BLaER1 (cell line): ENCODE measurements at regions not wholly inside any gene's neighbourhood (a gene's known extent, or its start where the extent isn't known, plus 50 kb on each side); places are given as distances from the start of the nearest gene placed in this dataset.

ENCODE experiments used
- H3K27ac ChIP-seq: shearing (Covaris generic); formaldehyde crosslinking; 2 replicates; pipeline ENCODE4 v1.8.1; 2022
- H3K27me3 ChIP-seq: shearing (Covaris generic); formaldehyde crosslinking; 2 replicates; pipeline ENCODE4 v1.8.1; 2022
- H3K36me3 ChIP-seq: shearing (Covaris generic); formaldehyde crosslinking; 2 replicates; pipeline ENCODE4 v1.8.1; 2022
- H3K4me1 ChIP-seq: shearing (Covaris generic); formaldehyde crosslinking; 2 replicates; pipeline ENCODE4 v1.8.1; 2022
- H3K4me2 ChIP-seq: shearing (Covaris generic); formaldehyde crosslinking; 2 replicates; pipeline ENCODE4 v1.8.1; 2022
- H3K4me3 ChIP-seq: shearing (Covaris generic); formaldehyde crosslinking; 2 replicates; pipeline ENCODE4 v1.8.1; 2022
- H3K9ac ChIP-seq: shearing (Covaris generic); formaldehyde crosslinking; 2 replicates; pipeline ENCODE4 v1.8.1; 2022
- H3K9me3 ChIP-seq: shearing (Covaris generic); formaldehyde crosslinking; 2 replicates; pipeline ENCODE4 v1.8.1; 2022
- H4K20me1 ChIP-seq: shearing (Covaris generic); formaldehyde crosslinking; 2 replicates; pipeline ENCODE4 v1.8.1; 2022
- Cebpa-rat ChIP-seq: shearing (Covaris generic); IDR thresholded peaks from 2 replicates; pipeline ENCODE4 v1.8.1; 2022

GRCh38 chr4:34170946-34171345, 2073.4 kb downstream of the ARAP2 start:
- Histone ChIP-seq H3K4me3 (no peak overlapping the region), H3K9ac (no peak overlapping the region), H4K20me1 (no peaks in the 10 kb centered on the region), H3K27me3 (no peaks in the 10 kb centered on the region), H3K4me2 (no peak overlapping the region), H3K36me3 (no peaks in the 10 kb centered on the region), H3K9me3 (no peaks in the 10 kb centered on the region), H3K27ac (no peak overlapping the region), H3K4me1 (no peaks in the 10 kb centered on the region)
- TF ChIP-seq Cebpa-rat = no peak

DNA sequence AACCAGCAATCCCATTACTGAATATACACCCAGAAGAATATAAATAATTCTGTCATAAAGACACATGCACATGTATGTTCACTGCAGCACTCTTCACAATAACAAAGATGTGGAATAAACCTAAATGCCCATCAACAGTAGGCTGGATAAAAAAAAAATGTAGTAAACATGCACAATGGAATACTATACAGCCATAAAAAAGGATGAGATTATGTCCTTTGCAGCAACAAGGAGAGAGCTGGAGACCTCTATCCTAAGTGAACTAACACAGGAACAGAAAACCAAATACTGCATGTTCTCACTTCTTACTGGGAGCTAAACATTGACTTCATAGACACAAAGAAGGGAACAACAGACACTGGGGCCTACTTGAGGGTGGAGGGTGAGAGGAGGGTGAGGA, 2067.7 kb downstream of the ARAP2 start:
- Histone ChIP-seq H3K4me1 (no peaks in the 10 kb centered on the region; the same call in 1 of the 2 replicates), H4K20me1 (no peaks in the 10 kb centered on the region), H3K9me3 (no peaks in the 10 kb centered on the region), H3K36me3 (no peaks in the 10 kb centered on the region), H3K4me2 (no peak overlapping the region), H3K27me3 (no peaks in the 10 kb centered on the region), H3K27ac (no peak overlapping the region), H3K9ac (no peak overlapping the region), H3K4me3 (no peak overlapping the region)
- TF ChIP-seq Cebpa-rat = no peak

GRCh38 chr4:34178476-34178875, 2065.8 kb downstream of the ARAP2 start:
- Histone ChIP-seq H4K20me1 (no peaks in the 10 kb centered on the region), H3K9me3 (no peaks in the 10 kb centered on the region), H3K9ac (no peak overlapping the region), H3K27me3 (no peaks in the 10 kb centered on the region), H3K4me3 (no peak overlapping the region), H3K27ac (no peak overlapping the region), H3K4me1 (no peaks in the 10 kb centered on the region; the same call in 1 of the 2 replicates), H3K36me3 (no peaks in the 10 kb centered on the region), H3K4me2 (no peak overlapping the region)
- no peak for TF ChIP-seq Cebpa-rat

- no peak overlapping the region for H3K27ac ChIP-seq
- H3K36me3 ChIP-seq = no peaks in the 10 kb centered on the region
- H3K9me3 ChIP-seq = no peaks in the 10 kb centered on the region
- H4K20me1 ChIP-seq = no peaks in the 10 kb centered on the region
- H3K9ac ChIP-seq = no peak overlapping the region
- no peaks in the 10 kb centered on the region; the same call in 1 of the 2 replicates for H3K4me1 ChIP-seq
- no peak for TF ChIP-seq Cebpa-rat
- no peak overlapping the region for H3K4me3 ChIP-seq
- H3K4me2 ChIP-seq = no peak overlapping the region
- H3K27me3 ChIP-seq = no peaks in the 10 kb centered on the region
These were observed 2062.9 kb downstream of the ARAP2 start for GRCh38 chr4:34181311-34181841.

GRCh38 chr4:34181891-34182290, 2062.4 kb downstream of the ARAP2 start:
- Histone ChIP-seq H3K36me3 (no peaks in the 10 kb centered on the region), H3K27me3 (no peaks in the 10 kb centered on the region), H3K4me2 (no peak overlapping the region), H3K4me1 (no peaks in the 10 kb centered on the region; the same call in 1 of the 2 replicates), H3K4me3 (no peak overlapping the region), H3K9ac (no peak overlapping the region), H4K20me1 (no peaks in the 10 kb centered on the region), H3K9me3 (no peaks in the 10 kb centered on the region), H3K27ac (no peak overlapping the region)
- no peak for TF ChIP-seq Cebpa-rat

DNA sequence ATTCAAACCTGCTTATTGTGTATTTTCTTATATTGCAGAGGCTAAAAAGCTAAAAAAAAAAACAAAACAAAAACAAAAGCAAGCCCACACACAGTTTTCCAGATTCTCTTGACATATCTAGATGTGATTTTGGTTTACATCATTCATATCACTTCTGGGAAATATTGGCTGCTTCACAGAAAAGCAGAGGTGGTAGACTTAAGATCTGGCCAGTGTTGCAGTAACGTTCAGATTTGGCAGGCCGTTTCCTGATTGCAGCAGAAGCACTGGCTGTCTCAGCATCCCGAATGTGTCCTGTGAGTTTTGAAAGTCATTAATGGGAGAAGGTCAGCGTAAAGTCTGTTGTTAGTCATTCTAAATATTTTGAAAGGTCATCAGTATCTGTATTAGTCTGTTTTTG, 2062.0 kb downstream of the ARAP2 start:
- Histone ChIP-seq H3K4me3 (no peak overlapping the region), H3K27me3 (no peaks in the 10 kb centered on the region), H3K9me3 (no peaks in the 10 kb centered on the region), H3K4me2 (no peak overlapping the region), H3K4me1 (no peaks in the 10 kb centered on the region; the same call in 1 of the 2 replicates), H4K20me1 (no peaks in the 10 kb centered on the region), H3K27ac (no peak overlapping the region), H3K9ac (no peak overlapping the region), H3K36me3 (no peaks in the 10 kb centered on the region)
- TF ChIP-seq Cebpa-rat = no peak

DNA sequence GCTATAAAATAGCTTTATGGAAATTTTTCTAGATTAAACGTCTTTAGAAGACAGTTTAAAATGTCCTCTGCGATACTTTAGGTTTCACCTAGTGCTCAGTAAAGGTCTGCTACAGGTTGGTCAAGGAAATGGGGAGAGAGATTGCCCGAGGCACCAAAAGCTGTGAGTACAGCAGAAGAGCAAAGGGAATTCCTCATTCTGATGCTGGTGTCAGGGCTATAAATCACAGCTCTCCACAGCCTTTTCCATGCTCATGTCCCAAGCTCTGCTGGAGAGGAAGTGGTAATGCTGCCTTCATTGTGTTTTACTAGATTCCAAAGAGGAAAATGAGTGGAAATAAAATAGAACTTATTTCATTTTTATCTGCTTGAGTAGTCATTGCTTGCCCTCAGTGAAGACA, 2060.4 kb downstream of the ARAP2 start:
- H3K4me1 ChIP-seq = no peaks in the 10 kb centered on the region; the same call in 1 of the 2 replicates

GRCh38 chr4:34187056-34187455, 2057.3 kb downstream of the ARAP2 start:
- H3K9ac ChIP-seq = no peak overlapping the region
- no peak for TF ChIP-seq Cebpa-rat
- H4K20me1 ChIP-seq = no peaks in the 10 kb centered on the region
- no peaks in the 10 kb centered on the region for H3K27me3 ChIP-seq
- no peak overlapping the region for H3K4me2 ChIP-seq
- no peaks in the 10 kb centered on the region for H3K36me3 ChIP-seq
- no peak overlapping the region for H3K27ac ChIP-seq
- H3K4me3 ChIP-seq = no peak overlapping the region
- no peaks in the 10 kb centered on the region for H3K4me1 ChIP-seq
- H3K9me3 ChIP-seq = no peaks in the 10 kb centered on the region

More for the DNA sequence above, 2060.4 kb downstream of the ARAP2 start:
- no peak for TF ChIP-seq Cebpa-rat
- Histone ChIP-seq H3K9me3 (no peaks in the 10 kb centered on the region), H4K20me1 (no peaks in the 10 kb centered on the region), H3K4me3 (no peak overlapping the region), H3K27me3 (no peaks in the 10 kb centered on the region), H3K4me2 (no peak overlapping the region), H3K36me3 (no peaks in the 10 kb centered on the region), H3K9ac (no peak overlapping the region), H3K27ac (no peak overlapping the region)

GRCh38 chr4:34191443-34191842, 2052.9 kb downstream of the ARAP2 start:
- no peak for TF ChIP-seq Cebpa-rat
- Histone ChIP-seq H3K9me3 (no peaks in the 10 kb centered on the region), H3K36me3 (no peaks in the 10 kb centered on the region), H3K4me3 (no peak overlapping the region), H3K9ac (no peak overlapping the region), H3K27me3 (no peaks in the 10 kb centered on the region), H3K4me1 (no peaks in the 10 kb centered on the region), H4K20me1 (no peaks in the 10 kb centered on the region), H3K27ac (no peak overlapping the region), H3K4me2 (no peak overlapping the region)

DNA sequence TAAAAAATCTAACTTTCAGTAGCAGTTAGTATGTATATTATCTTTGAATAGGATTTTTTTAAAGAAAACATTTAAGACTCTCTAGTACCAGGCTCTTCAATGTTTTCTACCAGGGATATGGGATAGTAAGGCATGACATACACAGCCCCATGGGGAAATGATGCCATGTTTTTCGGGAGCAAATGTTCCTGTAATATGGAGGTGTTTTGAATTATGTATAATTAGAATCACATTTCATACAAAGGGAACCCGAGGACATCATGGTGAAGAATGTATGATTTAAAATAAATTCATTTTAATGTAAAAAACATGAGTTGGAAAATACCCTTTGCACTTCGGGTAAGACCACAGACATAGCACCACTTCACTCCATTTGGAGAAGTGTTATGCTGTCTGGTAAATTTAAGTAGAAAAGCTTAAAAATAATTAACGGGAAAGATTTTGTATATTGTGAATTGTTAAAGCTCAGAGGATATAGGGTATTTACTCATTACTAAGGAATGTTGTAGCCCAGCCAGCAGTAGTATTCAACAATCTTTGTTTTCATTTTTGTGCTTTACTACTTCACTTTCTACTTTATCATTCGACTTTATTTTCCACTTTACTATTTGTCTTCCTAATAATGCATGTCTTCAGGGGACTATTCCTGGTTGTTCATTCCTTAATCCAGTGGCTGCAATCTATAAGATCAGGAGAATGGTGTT, 2050.7 kb downstream of the ARAP2 start:
- TF ChIP-seq Cebpa-rat = no peak
- H3K9ac ChIP-seq = no peak overlapping the region
- no peaks in the 10 kb centered on the region for H3K27me3 ChIP-seq
- H3K4me1 ChIP-seq = no peaks in the 10 kb centered on the region
- H3K36me3 ChIP-seq = no peaks in the 10 kb centered on the region
- no peak overlapping the region for H3K27ac ChIP-seq
- no peak overlapping the region for H3K4me2 ChIP-seq
- H4K20me1 ChIP-seq = no peaks in the 10 kb centered on the region
- H3K9me3 ChIP-seq = no peaks in the 10 kb centered on the region
- no peak overlapping the region for H3K4me3 ChIP-seq

- Histone ChIP-seq H3K36me3 (no peaks in the 10 kb centered on the region), H3K9me3 (no peaks in the 10 kb centered on the region), H3K4me1 (no peaks in the 10 kb centered on the region), H3K4me3 (no peak overlapping the region), H3K4me2 (no peak overlapping the region), H3K27me3 (no peaks in the 10 kb centered on the region), H4K20me1 (no peaks in the 10 kb centered on the region), H3K27ac (no peak overlapping the region), H3K9ac (no peak overlapping the region)
- TF ChIP-seq Cebpa-rat = no peak
These were observed 2049.7 kb downstream of the ARAP2 start for GRCh38 chr4:34194585-34194984.
